ENCODE measurements at regions not wholly inside any gene's neighbourhood (a gene's known extent, or its start where the extent isn't known, plus 50 kb on each side); places are given as distances from the start of the nearest gene placed in this dataset.

DNA sequence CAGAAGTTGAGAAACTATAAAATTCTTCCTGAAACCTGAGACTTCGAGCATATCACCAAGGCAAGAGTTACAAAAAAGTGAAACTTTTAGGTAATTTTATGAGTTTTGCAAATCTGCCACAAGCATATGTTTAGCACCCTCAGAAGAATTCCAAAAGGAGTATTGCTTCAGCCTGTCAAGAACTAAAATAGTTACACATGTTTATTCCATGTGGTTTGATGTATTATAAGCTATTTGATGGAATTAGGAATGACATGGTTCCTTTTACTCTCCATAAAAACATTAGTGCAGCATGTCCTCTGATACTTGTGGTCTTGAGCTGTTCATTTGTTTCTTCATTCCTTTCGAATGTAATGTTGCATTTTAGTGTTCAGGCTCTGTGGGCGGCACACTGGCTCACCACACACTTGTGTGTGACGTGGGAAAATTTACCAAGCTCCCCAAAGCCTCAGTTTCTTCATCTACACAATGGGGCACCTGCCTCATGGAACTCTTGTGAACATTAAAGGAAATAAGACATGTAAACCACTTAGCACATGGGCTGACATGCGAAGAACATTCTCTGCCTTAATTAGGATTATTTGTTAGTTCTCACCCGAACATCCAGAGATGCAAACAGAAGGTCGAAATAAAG, 204.2 kb upstream of the FOXF1 start:
- no peak for DNase-seq

DNA sequence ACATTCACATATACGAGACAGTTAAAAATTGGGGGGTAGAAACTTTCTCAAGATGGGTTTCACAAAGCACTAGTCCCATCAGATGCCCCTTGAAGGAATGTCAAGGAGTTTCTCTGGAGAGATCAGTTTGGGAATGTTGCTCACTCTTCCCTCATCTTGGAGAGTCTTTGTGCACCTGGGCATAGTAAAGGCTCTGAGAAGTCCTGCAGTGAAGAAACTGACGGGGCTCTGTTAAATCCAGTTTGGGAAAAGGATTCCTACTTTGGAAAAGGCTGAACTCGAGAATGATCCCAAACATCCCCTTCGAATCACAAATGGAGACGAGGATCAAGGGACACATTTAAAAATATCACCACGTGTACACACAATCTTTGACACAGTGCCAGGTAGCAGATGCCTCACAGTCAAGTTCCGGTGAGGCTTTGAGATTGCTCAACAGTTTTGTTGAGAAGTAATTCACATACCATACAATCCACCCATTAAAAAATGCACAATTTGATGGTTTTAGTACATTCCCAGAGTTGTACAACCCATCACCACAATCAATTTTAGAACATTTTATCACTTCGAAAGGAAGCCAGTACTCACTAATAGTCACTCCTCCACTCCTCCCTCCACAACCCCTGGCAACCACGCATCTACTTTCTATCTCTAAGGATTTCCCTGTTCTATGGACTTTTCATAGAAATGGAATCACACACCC, 203.4 kb upstream of the FOXF1 start:
- no peak for DNase-seq

DNA sequence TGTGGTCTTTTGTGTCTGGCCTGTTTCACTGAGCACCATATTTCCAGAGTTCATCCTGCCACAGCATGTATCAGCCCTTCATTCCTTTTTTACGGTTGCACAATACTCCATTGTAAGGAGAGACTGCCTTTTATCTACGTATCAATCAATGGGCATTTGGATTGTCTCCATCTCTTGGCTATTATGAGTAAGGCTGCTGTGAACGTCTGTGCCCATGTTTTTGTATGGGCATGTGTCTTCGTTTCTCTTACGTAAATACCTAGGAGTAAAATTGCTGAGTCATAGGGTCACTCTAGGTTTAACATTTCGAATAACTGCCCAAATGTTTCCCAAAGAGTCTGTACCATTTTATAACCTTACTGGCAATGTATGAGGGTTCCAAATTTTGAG, 202.8 kb upstream of the FOXF1 start:
- no peak for DNase-seq

DNA sequence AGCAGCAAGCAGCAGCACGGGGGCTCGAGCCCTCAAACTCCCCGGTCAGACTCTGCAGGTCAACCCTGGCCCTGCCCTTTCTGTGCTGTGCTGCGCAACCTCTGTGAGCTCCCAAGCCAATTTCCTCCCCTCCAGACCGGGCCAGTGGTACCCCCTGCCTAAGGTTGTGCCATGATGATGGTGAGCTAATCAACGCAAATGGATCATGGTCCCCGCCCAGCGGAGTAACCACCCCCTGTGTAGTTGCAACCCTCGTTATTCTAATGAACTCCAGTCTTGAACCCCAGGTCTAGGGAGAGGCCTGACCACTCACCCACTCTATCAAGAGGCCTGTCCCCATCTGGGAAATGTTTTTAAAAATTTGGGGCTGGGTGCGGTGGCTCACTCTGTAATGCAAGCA, 201.8 kb upstream of the FOXF1 start:
- no peak for DNase-seq

DNA sequence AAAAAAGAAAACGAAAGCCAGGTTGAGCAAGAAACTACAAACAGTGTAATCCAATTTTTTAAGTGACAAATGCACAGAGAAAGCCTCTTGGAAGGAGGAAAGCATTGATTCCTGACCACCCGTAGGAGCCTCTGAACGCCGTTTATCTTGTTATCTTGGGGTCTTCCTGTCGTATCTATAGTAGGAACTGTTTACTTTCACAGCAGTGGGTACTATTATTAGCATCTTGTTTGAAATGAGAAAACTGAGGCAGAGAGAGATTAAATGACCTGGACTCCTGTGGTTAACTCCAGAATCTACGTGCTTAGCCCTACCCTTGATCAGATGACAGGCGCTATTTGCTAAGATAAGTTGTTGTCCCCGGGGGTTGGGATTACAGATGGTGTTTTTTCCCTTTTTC, 196.7 kb upstream of the FOXF1 start:
- no peak for DNase-seq

DNA sequence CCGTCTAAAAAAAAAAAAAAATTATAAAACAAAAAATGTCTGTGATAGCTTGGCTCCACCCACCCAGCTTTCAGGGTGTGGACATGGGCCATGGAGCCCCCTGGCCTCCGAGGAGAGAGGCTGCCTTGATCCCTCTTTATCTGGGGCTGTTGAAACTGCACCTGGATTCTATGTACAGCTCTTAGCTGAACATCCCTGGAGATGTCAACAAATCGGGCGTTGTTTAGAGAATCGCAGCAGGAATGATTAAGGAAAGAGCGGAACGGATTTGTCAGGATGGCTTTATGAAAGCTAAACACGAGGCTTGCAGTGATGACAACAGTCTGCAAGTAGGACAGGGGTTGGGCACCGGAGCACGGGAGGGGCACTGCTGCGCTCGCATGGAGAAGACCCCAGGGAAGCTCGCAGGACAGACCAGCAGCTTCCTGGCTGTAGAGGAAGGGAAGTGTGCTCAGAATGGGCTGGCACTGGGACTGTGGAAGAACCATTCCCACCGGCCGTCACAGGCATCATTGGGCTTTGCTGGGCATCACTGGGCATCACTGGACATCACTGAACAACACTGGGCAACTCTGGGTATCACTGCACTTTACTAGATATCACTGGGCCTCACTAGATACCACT, 195.8 kb upstream of the FOXF1 start:
- DNase-seq = no peak

DNA sequence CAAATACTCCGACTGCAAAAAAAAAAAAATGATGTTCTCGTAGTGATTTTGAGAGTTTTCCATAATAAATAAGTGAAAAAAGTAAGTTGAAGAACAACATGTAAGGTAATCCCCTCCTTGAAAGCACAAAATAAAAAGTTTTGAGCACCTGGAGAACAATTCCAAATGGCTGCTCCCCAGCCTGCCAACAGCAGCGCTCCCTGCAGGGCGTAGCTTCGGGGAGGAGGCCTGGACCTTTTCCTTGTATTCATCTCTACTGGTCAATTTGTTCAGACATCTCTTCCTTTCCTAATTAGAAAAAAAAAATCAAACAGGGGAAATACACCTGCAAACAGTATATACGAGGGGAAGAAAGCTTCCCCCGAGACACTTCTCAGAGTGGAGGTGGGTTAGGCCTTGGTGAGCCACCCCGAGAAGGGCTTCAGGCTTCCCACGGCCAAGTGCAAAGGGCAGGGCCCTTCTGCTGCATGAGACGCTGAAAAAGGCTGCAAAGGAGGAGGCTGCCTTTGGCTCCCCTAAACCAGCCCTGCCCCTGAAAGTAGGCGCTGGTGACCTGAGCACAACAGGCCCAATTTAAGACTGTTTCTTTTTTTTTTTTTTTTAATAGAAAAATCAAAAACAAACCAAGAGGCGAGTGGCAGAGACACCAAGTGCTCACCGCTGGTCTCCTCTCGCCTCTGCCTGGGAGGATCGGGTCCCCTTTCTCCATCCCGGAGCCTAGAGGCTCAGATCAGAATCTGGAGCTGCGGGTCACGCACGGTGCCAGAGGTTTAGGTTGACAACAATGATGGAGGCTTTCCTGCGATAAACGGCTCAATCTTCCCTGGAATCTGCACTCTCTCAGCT, 193.1 kb upstream of the FOXF1 start:
- DNase-seq = no peak

DNA sequence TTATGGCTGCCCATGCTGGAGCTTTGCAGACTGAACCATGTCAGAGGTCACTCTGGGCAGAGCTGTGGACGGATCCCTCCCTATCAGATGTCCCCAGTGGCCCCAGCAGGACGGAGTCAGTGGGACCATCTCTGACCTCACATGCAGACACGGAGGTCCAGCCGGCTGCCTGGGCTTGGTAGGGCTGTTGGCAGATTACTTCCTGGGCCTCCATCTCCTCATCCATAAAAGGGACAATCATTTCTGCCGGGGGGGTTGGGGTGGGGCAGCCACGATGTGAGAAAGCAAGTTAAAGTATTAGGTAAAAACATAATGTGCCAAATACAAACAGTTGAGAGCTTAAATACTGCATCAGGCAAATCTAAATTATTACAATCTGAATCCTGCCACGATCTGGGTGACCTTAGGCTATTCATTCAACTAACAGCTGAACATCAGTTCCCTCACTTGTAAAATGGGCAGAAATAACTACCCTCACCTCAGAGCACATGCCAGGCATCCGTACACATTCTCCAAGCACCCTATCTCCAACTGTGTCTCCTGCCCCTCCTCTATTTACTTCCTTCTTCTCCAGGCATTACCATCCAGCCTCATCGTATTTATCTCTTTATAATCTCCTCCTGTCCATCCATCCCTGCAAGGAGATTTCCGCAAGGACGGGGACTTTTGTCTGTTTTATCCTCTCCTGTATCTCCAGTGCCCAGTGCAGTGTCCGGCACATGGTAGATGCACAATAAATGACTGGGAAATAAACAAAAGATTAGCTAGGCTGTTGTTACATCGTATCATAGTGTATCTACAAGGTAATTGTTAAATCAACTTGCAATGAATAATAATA, 192.3 kb upstream of the FOXF1 start:
- no peak for DNase-seq

DNA sequence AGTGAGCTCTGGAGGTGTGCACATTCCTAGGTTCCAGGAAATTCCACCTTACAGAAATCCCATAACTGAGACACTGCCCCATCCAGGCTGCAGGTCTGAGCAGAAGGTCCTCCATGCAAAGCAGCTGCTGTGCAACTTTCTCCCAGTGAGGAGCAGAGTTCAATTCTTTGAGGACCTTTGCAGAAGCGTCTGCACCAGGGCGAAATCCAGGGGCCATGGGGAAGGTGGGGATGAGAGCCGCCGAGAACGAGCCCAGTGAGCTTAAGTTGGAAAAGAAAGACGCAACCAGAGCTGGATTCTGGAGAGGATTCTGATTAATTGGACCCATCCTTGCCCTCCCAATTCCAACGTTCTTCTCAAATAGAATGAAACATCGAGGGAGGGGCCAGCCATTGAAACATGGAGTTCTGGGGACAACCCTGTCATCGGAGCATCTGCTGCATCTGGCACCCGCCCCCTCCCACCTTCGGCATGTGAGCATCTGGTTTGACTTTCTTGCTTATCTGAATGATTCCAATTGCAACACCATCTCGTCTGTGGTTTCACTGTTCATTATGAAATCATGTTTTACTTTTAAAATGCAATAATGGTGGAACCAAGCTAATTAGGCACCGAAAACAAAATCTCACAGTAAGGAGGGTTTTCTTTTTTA, 190.6 kb upstream of the FOXF1 start:
- DNase-seq = no peak

DNA sequence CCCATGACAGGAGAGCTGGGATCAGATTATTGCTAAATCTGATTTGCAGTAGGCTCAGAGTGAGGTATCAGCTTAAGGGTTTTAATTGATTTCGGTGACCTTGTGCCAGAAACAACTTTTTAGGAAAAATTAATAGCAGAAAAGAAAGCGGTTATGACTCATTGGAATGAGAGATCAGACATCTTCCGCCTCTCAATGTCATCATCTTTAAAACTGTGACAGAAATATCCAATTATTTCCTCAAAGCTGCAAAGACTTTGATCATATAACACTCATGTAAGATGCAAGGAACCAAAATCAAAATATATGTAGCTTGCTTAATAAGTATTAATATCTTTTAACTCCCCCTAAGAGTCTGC, 190.1 kb upstream of the FOXF1 start:
- DNase-seq = no peak

DNA sequence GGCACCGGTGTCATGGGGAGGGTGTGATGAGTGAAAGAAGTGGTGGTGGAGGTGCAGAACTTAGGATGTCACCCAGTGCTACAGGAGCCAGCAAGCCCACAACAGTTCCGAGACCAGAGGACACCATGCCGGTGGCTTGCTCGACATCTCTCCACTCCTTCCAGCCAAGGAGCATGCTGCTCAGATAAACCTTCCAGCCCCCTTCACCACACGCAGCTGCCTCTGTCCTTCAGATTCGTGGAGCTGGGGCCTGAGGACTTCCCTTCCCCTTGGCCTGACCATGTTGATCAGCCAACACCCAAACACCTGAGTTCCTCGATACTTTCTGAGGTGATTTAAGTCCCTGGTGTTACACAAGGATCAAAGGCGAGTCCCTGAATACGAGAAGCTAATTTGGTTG, 188.8 kb upstream of the FOXF1 start:
- no peak for DNase-seq

DNA sequence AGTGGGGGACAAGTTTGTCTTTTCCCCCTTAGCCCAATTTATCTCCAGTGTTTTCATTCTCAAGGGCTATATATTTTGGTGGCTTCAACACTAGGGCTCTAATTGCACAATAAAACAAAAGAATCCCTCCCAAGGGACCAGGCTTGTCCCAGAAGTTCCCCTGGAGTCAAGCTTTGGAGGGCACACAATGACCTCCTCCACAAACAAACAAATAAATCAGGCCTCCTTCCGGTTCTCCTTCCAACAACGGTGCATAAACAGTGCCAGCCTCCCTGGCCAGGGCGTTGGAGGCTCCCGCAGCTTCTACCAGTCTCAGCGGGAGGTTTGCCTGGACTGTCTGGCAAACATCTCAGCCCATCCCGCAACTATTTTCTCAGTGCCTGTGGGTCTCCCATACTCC, 188.0 kb upstream of the FOXF1 start:
- no peak for DNase-seq

DNA sequence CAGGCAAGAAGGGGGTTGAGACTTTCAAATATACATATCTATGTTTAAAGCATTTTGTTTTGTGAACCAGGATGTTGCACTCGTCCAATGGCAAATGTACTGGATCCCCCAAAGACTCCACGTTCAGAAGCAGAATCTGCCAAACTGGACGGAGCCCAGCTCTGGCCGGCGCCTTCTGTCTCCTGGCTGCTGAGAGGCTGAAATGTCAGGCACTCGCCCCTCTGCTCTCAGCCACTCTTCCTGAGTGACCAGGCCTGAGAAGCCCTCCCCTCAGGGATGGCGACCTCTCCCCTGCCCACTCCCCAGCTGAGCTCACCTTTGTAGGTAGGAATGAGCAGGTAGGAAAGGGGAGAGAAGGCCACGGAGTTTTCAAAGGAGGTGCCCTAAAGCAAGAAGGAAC, 187.5 kb upstream of the FOXF1 start:
- no peak for DNase-seq

DNA sequence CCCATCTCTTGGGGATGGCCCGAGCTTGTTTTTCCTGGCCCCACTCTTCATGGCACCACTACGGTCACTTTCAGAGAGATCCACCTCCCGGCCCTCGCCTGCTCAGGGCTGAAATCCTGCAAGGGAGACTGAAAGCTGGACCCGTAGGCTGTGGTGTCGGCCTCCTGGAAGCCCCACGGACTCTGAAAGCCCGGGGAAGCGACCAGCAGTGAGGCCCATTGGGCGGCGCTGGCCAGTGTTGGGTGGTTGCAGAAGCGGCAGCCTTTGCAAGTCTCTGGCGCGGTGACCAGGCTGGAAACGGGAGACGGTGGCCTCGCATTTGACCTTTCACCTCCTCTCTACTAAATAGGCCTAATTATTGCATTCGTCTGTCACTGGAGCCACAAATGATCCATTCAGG, 186.0 kb upstream of the FOXF1 start:
- no peak for DNase-seq

DNA sequence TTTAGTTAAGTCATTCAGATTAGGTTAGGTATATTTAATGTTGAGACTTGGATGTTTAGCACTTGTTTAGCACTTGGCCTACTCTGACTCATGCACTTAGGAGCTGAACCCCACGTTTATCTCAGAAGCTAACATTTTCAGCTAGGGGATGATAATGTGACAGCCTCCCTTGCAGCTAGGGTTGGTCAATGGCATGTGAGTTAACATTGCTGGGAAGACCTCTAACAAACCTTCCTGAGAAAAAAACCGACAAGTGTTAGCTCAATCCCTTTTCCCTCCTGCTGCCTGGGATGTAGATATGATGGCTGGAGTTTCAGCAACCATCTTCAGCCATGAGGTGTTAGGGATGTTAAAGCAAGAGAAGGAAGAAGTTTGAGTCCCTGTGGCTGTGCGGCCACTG, 185.0 kb upstream of the FOXF1 start:
- DNase-seq = no peak

DNA sequence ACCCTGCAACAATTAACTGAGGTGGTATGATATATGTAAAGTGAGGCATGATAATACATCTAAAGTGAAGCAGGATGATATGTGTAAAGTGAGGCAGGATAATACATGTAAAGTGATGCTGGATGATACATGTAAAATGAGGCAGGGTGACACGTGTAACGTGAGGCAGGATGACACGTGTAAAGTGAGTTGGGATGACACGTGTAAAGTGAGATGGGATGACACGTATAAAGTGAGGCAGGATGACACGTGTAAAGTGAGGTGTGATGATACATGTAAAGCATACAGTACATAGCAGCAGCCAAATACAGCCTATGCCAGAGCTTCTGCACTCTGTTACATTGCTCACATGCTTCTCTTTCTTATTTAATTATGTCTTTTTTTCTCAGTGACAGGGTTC, 184.4 kb upstream of the FOXF1 start:
- DNase-seq = no peak

DNA sequence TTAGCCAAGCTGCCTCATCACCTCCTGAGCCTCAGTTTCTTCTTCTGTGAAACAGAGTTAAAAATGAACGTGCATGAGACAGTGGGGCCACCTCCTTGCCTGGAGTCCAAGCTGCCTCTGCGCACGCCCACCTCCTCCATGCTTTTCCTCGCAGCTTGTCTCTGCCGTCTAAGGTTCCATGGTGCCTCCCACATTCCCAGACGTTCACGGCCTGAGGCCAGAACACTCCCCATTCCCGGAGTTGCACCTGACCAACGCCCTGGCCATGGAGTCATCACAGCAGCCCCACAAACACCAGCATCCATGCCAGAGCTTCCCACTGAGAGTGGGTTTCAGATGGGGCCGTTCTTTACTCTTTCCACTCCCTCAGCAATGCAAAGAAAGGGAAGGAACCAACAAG, 183.0 kb upstream of the FOXF1 start:
- DNase-seq = no peak

DNA sequence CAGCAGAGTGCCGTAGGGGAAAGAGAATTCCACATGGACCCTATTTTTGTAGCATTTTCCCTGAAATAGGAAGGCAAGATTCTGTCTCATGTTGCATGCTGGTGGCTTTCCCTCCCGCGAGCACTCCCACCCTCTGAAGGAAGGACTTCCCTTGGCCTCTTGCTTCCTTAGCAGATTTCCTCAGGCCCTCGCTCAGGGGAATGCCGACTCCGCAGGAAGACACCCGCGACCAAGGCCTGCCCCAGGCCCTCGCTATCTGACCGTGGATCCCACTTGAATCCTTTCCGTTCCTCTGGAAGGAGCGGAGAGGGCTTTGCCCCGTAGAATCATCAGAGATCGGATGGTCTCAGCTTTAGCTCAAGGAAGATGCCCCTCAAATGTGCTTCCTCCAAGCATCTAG, 179.4 kb upstream of the FOXF1 start:
- no peak for DNase-seq

DNA sequence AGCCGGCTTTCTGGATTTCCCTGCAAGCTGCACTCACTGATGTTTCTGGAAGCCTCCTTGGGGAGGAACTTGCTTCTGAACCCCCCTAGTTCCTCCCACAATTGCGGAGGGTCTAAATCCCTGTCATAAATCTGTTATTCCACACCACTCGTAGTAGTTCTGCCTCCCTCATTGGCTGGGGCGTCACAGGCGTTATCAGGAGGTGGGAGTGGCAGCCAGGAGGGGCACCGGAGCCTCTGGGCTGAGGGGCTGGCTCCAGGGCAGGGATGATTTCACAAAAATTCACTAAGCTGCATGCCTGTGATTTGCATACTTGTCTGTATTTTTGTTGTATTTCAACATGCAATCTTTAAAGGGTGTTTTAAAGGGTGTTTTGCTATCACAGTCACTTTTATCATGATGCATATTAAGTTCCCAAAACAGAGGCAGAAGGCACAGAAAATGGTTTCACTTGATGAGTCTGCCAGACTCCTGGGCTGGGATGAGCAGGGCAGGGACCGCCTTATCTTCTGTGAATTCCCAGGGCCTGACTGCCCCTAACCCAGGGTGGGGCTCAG, 176.2 kb upstream of the FOXF1 start:
- DNase-seq = no peak

DNA sequence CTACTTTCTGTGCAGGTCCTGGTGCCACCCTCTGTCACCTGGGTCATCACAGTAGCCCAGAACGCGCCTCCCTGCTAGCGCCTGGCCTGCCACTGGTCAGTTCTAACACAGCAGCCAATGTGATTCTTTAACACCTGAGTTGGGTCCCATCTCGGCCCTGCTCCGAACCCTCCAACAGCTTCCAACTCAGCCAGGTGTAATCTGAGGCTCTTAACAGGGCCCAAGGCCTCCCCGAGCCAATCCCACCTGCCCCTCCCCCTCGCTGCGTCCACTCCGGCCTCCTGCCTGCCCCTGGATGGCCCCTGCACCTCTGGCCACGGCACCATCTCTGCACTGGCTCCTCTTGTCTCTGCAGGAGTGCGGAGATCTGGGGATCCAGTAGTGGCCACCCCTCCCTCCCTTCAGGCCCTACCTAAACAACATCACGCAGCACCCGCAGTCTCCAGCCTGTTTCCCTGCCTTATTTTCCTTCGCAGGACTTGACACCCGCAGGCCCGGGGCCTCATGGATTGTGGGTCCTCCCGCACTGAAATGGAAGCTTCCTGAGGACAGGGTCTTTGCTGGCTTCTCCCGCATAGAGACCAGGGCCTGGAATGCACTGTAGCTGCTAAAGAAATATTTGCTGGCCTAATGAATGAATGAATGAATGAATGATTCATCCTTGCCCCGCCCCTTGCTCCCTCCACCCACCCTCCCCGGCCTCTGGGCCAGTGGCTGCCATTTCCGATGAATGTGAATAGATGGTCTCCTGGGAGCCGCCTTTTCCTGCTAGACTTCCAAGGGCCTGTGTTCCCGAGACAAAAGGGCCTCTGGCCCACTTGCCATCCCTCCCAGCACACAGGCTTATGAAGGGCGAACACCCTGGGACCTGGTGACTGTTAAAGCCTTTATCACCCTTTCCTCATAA, 174.8 kb upstream of the FOXF1 start:
- DNase-seq = no peak

DNA sequence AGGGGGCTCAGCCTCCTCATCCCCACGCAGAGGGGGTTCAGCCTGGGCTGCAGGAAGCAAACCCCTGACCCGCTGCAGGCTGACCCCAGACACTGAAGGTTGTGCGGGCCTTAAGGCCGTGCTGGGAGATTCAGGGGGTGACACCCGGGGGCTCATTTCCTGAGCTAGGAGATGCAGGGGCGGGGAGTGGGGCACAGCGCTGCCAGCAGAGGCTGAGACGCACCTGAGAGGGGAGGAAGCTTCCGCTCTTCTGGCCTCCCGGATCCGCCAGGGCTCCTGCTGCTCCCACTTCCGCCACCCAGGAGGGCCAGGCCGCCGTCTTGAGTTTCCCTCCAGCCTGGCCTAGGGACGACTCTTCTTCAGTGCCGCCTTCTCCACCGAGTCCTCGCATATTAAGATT, 173.2 kb upstream of the FOXF1 start:
- DNase-seq = no peak

All from activated naive CD4-positive, alpha-beta T cell treated with anti-CD3 and anti-CD28 coated beads, Interleukin-2, amount 50 U/mL, for 16 hours (primary cell).